MM.1S (cell line): ENCODE measurements at regions not wholly inside any gene's neighbourhood (a gene's known extent, or its start where the extent isn't known, plus 50 kb on each side); places are given as distances from the start of the nearest gene placed in this dataset.

ENCODE experiments used
- DNase-seq: peaks from one replicate; pipeline ENCODE4 v3.0.0-alpha.2; 2015
- H2AFZ ChIP-seq: fragments of 300-600 bp; sonication (generic); 2 replicates; pipeline ENCODE4 v1.6.0; 2016; ENCODE audit warnings: antibody characterized with exemption, low read length
- H3F3A ChIP-seq: fragments of 300-600 bp; sonication (generic); 2 replicates; pipeline ENCODE4 v1.6.1; 2016; ENCODE audit warnings: mild to moderate bottlenecking, antibody characterized with exemption, low read length, moderate library complexity, mixed read lengths; ENCODE audit not compliant: insufficient read depth
- H3K27ac ChIP-seq: fragments of 300-600 bp; sonication (generic); 2 replicates; pipeline ENCODE4 v1.5.1; 2016; ENCODE audit warnings: mild to moderate bottlenecking, low read length
- H3K27me3 ChIP-seq: fragments of 300-600 bp; sonication (generic); replicated peaks from 2 replicates; pipeline ENCODE4 v1.6.0; 2016; ENCODE audit warnings: low read length; ENCODE audit not compliant: insufficient read depth
- H3K36me3 ChIP-seq: fragments of 300-600 bp; sonication (generic); replicated peaks from 2 replicates; pipeline ENCODE4 v1.6.1; 2016; ENCODE audit warnings: mild to moderate bottlenecking, low read length, mixed read lengths; ENCODE audit not compliant: insufficient read depth
- H3K4me1 ChIP-seq: fragments of 300-600 bp; sonication (generic); 2 replicates; pipeline ENCODE4 v1.6.1; 2016; ENCODE audit warnings: low read length, mixed read lengths
- H3K4me2 ChIP-seq: fragments of 300-600 bp; sonication (generic); 2 replicates; pipeline ENCODE4 v1.6.0; 2016; ENCODE audit warnings: low read depth, low read length
- H3K4me3 ChIP-seq: fragments of 300-600 bp; sonication (generic); 2 replicates; pipeline ENCODE4 v1.5.1; 2016; ENCODE audit warnings: low read length, mixed read lengths
- H3K79me2 ChIP-seq: fragments of 300-600 bp; sonication (generic); 2 replicates; pipeline ENCODE4 v1.6.1; 2016; ENCODE audit warnings: mixed run types, low read length, mixed read lengths
- H3K9ac ChIP-seq: fragments of 300-600 bp; sonication (generic); 2 replicates; pipeline ENCODE4 v1.6.1; 2016; ENCODE audit warnings: low read length, mixed read lengths
- H3K9me2 ChIP-seq: fragments of 300-600 bp; sonication (generic); replicated peaks from 2 replicates; pipeline ENCODE4 v1.6.1; 2016; ENCODE audit warnings: mild to moderate bottlenecking, low read length, mixed read lengths; ENCODE audit not compliant: insufficient read depth
- H3K9me3 ChIP-seq: fragments of 300-600 bp; sonication (generic); replicated peaks from 2 replicates; pipeline ENCODE4 v1.6.1; 2016; ENCODE audit warnings: mild to moderate bottlenecking, low read length, mixed read lengths; ENCODE audit not compliant: insufficient read depth
- H4K20me1 ChIP-seq: fragments of 300-600 bp; sonication (generic); 2 replicates; pipeline ENCODE4 v1.6.1; 2016; ENCODE audit warnings: mild to moderate bottlenecking, low read length, moderate library complexity, mixed read lengths; ENCODE audit not compliant: insufficient read depth
- CTCF ChIP-seq: fragments of 300-600 bp; sonication (generic); IDR thresholded peaks from 2 replicates; pipeline ENCODE4 v1.5.1; 2016; ENCODE audit warnings: antibody characterized with exemption, low read length, mixed read lengths
- EZH2 ChIP-seq: fragments of 300-600 bp; sonication (generic); optimal IDR thresholded peaks from 2 replicates; pipeline ENCODE3; 2017; ENCODE audit warnings: low read depth, mild to moderate bottlenecking, antibody characterized with exemption, low read length, mixed read lengths
- EZH2phosphoT487 ChIP-seq: fragments of 300-600 bp; sonication (generic); IDR thresholded peaks from 2 replicates; pipeline ENCODE4 v1.6.1; 2018; ENCODE audit warnings: antibody characterized with exemption, low read length

GRCh38 chr14:71472356-71473340 lies 459.6 kb upstream of the RGS6 start:
- DNase-seq: no peak
- TF ChIP-seq EZH2phosphoT487 (no peak), EZH2 (no peak), CTCF (no peak)
- H3K4me2 ChIP-seq: no peak overlapping the region

GRCh38 chr14:71473843-71474242 lies 458.4 kb upstream of the RGS6 start:
- H4K20me1 ChIP-seq: no peaks in the 10 kb centered on the region
- no peaks in the 10 kb centered on the region for H3K27me3 ChIP-seq
- TF ChIP-seq CTCF: no peak
- DNase-seq: no peak
- H3K9ac ChIP-seq: no peak overlapping the region
- H3K27ac ChIP-seq: no peak overlapping the region
- H3F3A ChIP-seq: no peaks in the 10 kb centered on the region
- H3K4me2 ChIP-seq: no peak overlapping the region
- H3K4me3 ChIP-seq: no peak overlapping the region
- H2AFZ ChIP-seq: no peak overlapping the region
- no peaks in the 10 kb centered on the region for H3K9me3 ChIP-seq
- H3K79me2 ChIP-seq: no peaks in the 10 kb centered on the region
- no peaks in the 10 kb centered on the region for H3K9me2 ChIP-seq
- no peaks in the 10 kb centered on the region for H3K4me1 ChIP-seq
- no peaks in the 10 kb centered on the region for H3K36me3 ChIP-seq

More at GRCh38 chr14:71472356-71473340, 459.6 kb upstream of the RGS6 start:
- Histone ChIP-seq H3K27ac (no peak overlapping the region), H3F3A (no peaks in the 10 kb centered on the region), H3K9me3 (no peaks in the 10 kb centered on the region), H3K4me3 (no peak overlapping the region), H4K20me1 (no peaks in the 10 kb centered on the region), H3K9me2 (no peaks in the 10 kb centered on the region), H2AFZ (no peak overlapping the region), H3K4me1 (no peaks in the 10 kb centered on the region), H3K27me3 (no peaks in the 10 kb centered on the region), H3K79me2 (no peaks in the 10 kb centered on the region), H3K36me3 (no peaks in the 10 kb centered on the region), H3K9ac (no peak overlapping the region)

GRCh38 chr14:71474301-71475265 lies 457.6 kb upstream of the RGS6 start:
- Histone ChIP-seq H3K27ac (no peak overlapping the region), H3K79me2 (no peaks in the 10 kb centered on the region), H3K4me2 (no peak overlapping the region), H3F3A (no peaks in the 10 kb centered on the region), H2AFZ (no peak overlapping the region), H3K36me3 (no peaks in the 10 kb centered on the region), H3K4me1 (no peaks in the 10 kb centered on the region), H3K9ac (no peak overlapping the region), H3K9me2 (no peaks in the 10 kb centered on the region), H3K9me3 (no peaks in the 10 kb centered on the region), H3K4me3 (no peak overlapping the region), H4K20me1 (no peaks in the 10 kb centered on the region), H3K27me3 (no peaks in the 10 kb centered on the region)
- no peak for TF ChIP-seq EZH2phosphoT487
- no peak for TF ChIP-seq CTCF
- no peak for TF ChIP-seq EZH2
- DNase-seq: no peak
